ENCODE measurements at regions not wholly inside any gene's neighbourhood (a gene's known extent, or its start where the extent isn't known, plus 50 kb on each side); places are given as distances from the start of the nearest gene placed in this dataset.
"Not testable (repeated sequence)": the region's sequence is repeated elsewhere in the genome, so short reads cannot be mapped to it uniquely, and the experiment has no call there.

- no peak for DNase-seq
Observed at GRCh38 chr7:10723832-10724231, 249.8 kb upstream of the PHF14 start.

- DNase-seq: no peak
Observed at GRCh38 chr7:10724449-10724848, 249.2 kb upstream of the PHF14 start.

GRCh38 chr7:10727636-10728035 lies 246.0 kb upstream of the PHF14 start:
- DNase-seq: no peak

- DNase-seq: no peak
Observed at GRCh38 chr7:10731253-10731773, 242.4 kb upstream of the PHF14 start.

- no peak for DNase-seq
Observed at GRCh38 chr7:10733747-10734146, 239.9 kb upstream of the PHF14 start.

GRCh38 chr7:10734595-10734994 lies 239.1 kb upstream of the PHF14 start:
- DNase-seq: no peak

- DNase-seq: no peak
Observed at GRCh38 chr7:10739401-10739800, 234.3 kb upstream of the PHF14 start.

- DNase-seq: no peak
Observed at GRCh38 chr7:10740805-10741204, 232.9 kb upstream of the PHF14 start.

- DNase-seq: no peak
Observed at GRCh38 chr7:10756981-10757380, 216.7 kb upstream of the PHF14 start.

- DNase-seq: no peak
Observed at GRCh38 chr7:10759120-10759519, 214.6 kb upstream of the PHF14 start.

GRCh38 chr7:10767771-10768170 lies 205.9 kb upstream of the PHF14 start:
- DNase-seq: no peak

- no peak for DNase-seq
Observed at GRCh38 chr7:10770176-10770575, 203.5 kb upstream of the PHF14 start.

GRCh38 chr7:10773430-10773829 lies 200.2 kb upstream of the PHF14 start:
- DNase-seq: no peak

GRCh38 chr7:10779465-10780399 lies 193.9 kb upstream of the PHF14 start:
- no peak for DNase-seq

- no peak for DNase-seq
Observed at GRCh38 chr7:10780400-10780747, 193.3 kb upstream of the PHF14 start.

- DNase-seq: not testable (repeated sequence)
Observed at GRCh38 chr7:10786976-10787375, 186.7 kb upstream of the PHF14 start.

- no peak for DNase-seq
Observed at GRCh38 chr7:10789170-10789569, 184.5 kb upstream of the PHF14 start.

- DNase-seq: no peak
Observed at GRCh38 chr7:10790910-10791309, 182.8 kb upstream of the PHF14 start.

GRCh38 chr7:10793995-10794775 lies 179.5 kb upstream of the PHF14 start:
- no peak for DNase-seq

GRCh38 chr7:10797157-10797556 lies 176.5 kb upstream of the PHF14 start:
- no peak for DNase-seq

- no peak for DNase-seq
Observed at GRCh38 chr7:10798044-10798443, 175.6 kb upstream of the PHF14 start.

- no peak for DNase-seq
Observed at GRCh38 chr7:10799475-10799874, 174.2 kb upstream of the PHF14 start.

- no peak for DNase-seq
Observed at GRCh38 chr7:10802011-10802410, 171.7 kb upstream of the PHF14 start.

- no peak for DNase-seq
Observed at GRCh38 chr7:10802526-10802925, 171.1 kb upstream of the PHF14 start.

Data from HCEC 1CT (cell line).